HCT116 (cell line): ENCODE measurements at regions not wholly inside any gene's neighbourhood (a gene's known extent, or its start where the extent isn't known, plus 50 kb on each side); places are given as distances from the start of the nearest gene placed in this dataset.

Source experiments
- ATAC-seq: fragments of 200-7000 bp; cut with Tn5 transposase; 2 replicates; pipeline ENCODE4 v1.9.1; 2020; ENCODE audit warnings: mild to moderate bottlenecking, moderate library complexity
- BruUV-seq: library from RNA; stranded (reverse); fragments of 400-500 nt; replicated peaks from 2 replicates; lab custom pipeline; 2021; lab: Mats Ljungman, UMichigan
- CTCF ChIA-PET: fragments of 300-600 bp; sonication (Branson Sonifier 250); formaldehyde crosslinking; loops from one replicate; lab custom pipeline; 2021; ENCODE audit warnings: antibody characterized with exemption; lab: Charles Lee
- POLR2A ChIA-PET: fragments of 300-600, 350-600 bp; sonication (Branson Sonifier 250); formaldehyde crosslinking; loops from one replicate; lab custom pipeline; 2021; ENCODE audit warnings: antibody characterized with exemption; lab: Charles Lee
- RAD21 ChIA-PET, 2 experiments: fragments of 300-600 bp; sonication (Branson Sonifier 250); formaldehyde crosslinking; loops; one replicate each; lab custom pipeline; 2023; ENCODE audit warnings: low total read pairs in 2 of 2; ENCODE audit not compliant: uncharacterized antibody in 2 of 2, unreplicated experiment in 2 of 2, low non-redundant PET in 1 of 2; lab: Charles Lee
- DNase-seq: peaks from one replicate; pipeline ENCODE4 v3.0.0-alpha.2; 2010; ENCODE audit warnings: low read depth, low spot score
- H2AFZ ChIP-seq: fragments of 200-600 bp; shearing (Covaris generic), sonication (generic); 2 replicates; pipeline ENCODE4 v1.6.1; 2017; ENCODE audit warnings: low read depth, mixed run types, mixed read lengths, antibody characterized with exemption, low read length; ENCODE audit not compliant: poor library complexity, severe bottlenecking
- H3K27ac ChIP-seq: 2 replicates; pipeline ENCODE4 v1.5.1; 2012; ENCODE audit warnings: low read depth, low read length
- H3K27me3 ChIP-seq: fragments of 200-600 bp; sonication (generic); 2 replicates; pipeline ENCODE4 v1.6.1; 2016; ENCODE audit warnings: mixed run types, low read length, mixed read lengths; ENCODE audit not compliant: insufficient read depth
- H3K36me3 ChIP-seq, 2 experiments: fragments of 200-500 bp in 1 of 2; fragments of 200-600 bp in 1 of 2; sonication (Bioruptor generic) in 1 of 2; sonication (generic) in 1 of 2; 2 replicates each; pipeline versions ENCODE4 v1.5.1 to v1.6.1; 2014 to 2016; ENCODE audit warnings: low read length in 2 of 2, inconsistent platforms in 1 of 2, mixed read lengths in 1 of 2, mixed run types in 1 of 2; ENCODE audit not compliant: insufficient read depth in 2 of 2, control insufficient read depth in 1 of 2
- H3K4me1 ChIP-seq, 2 experiments: fragments of 200-600 bp in 1 of 2; sonication (generic) in 1 of 2; 2 replicates each; pipeline versions ENCODE4 v1.5.1 to v1.6.1; 2012 to 2017; ENCODE audit warnings: low read length in 2 of 2, inconsistent platforms in 1 of 2, mild to moderate bottlenecking in 1 of 2, mixed read lengths in 1 of 2, mixed run types in 1 of 2, moderate library complexity in 1 of 2; ENCODE audit not compliant: insufficient read depth in 2 of 2, control insufficient read depth in 1 of 2
- H3K4me2 ChIP-seq: fragments of 200-600 bp; sonication (generic); 2 replicates; pipeline ENCODE4 v1.6.1; 2017; ENCODE audit warnings: mixed run types, low read length, mixed read lengths
- H3K4me3 ChIP-seq, 2 experiments: fragments of 200-600 bp in 1 of 2; sonication (generic) in 1 of 2; replicated peaks in 1 of 2; 2 replicates each; pipeline ENCODE4 v1.5.1; 2011 to 2016; ENCODE audit warnings: low read length in 2 of 2, control low read depth in 1 of 2, low read depth in 1 of 2, mild to moderate bottlenecking in 1 of 2, mixed read lengths in 1 of 2, mixed run types in 1 of 2
- H3K79me2 ChIP-seq: fragments of 200-600 bp; sonication (generic); 2 replicates; pipeline ENCODE4 v1.6.1; 2017; ENCODE audit warnings: mild to moderate bottlenecking, mixed run types, low read length, moderate library complexity, mixed read lengths; ENCODE audit not compliant: insufficient read depth
- H3K9ac ChIP-seq: fragments of 200-600 bp; sonication (generic); 2 replicates; pipeline ENCODE4 v1.6.1; 2016; ENCODE audit warnings: low read length, mixed read lengths
- H3K9me2 ChIP-seq: fragments of 200-600 bp; sonication (generic), shearing (Covaris generic); 2 replicates; pipeline ENCODE4 v1.6.1; 2017; ENCODE audit warnings: mixed run types, mild to moderate bottlenecking, moderate library complexity; ENCODE audit not compliant: insufficient read depth
- H3K9me3 ChIP-seq, 2 experiments: fragments of 200-500 bp in 1 of 2; fragments of 200-600 bp in 1 of 2; sonication (Bioruptor generic) in 1 of 2; sonication (generic) in 1 of 2; 2 replicates each; pipeline ENCODE4 v1.6.1; 2014 to 2017; ENCODE audit warnings: low read length in 2 of 2, mixed read lengths in 2 of 2, inconsistent platforms in 1 of 2, low read depth in 1 of 2, mild to moderate bottlenecking in 1 of 2, mixed run types in 1 of 2, moderate library complexity in 1 of 2; ENCODE audit not compliant: control insufficient read depth in 1 of 2, insufficient read depth in 1 of 2
- H4K20me1 ChIP-seq: fragments of 200-600 bp; sonication (generic), shearing (Covaris generic); 2 replicates; pipeline ENCODE4 v1.6.1; 2017; ENCODE audit warnings: mixed run types, mild to moderate bottlenecking, moderate library complexity; ENCODE audit not compliant: insufficient read depth
- ATF3 ChIP-seq: IDR thresholded peaks from 2 replicates; pipeline ENCODE4 v1.6.1; 2012
- CEBPB ChIP-seq: IDR thresholded peaks from 2 replicates; pipeline ENCODE4 v1.6.1; 2012; ENCODE audit warnings: low read depth
- EGR1 ChIP-seq: IDR thresholded peaks from 2 replicates; pipeline ENCODE4 v1.6.1; 2012; ENCODE audit warnings: low read depth
- ELF1 ChIP-seq: IDR thresholded peaks from 2 replicates; pipeline ENCODE4 v1.6.1; 2012; ENCODE audit warnings: low read depth, borderline replicate concordance
- EZH2 ChIP-seq: fragments of 200-600 bp; sonication (generic); IDR thresholded peaks from 2 replicates; pipeline ENCODE4 v1.6.1; 2017; ENCODE audit warnings: antibody characterized with exemption, mixed run types
- EZH2phosphoT487 ChIP-seq: fragments of 200-600 bp; IDR thresholded peaks from 2 replicates; pipeline ENCODE4 v1.6.1; 2018; ENCODE audit warnings: antibody characterized with exemption, borderline replicate concordance
- JUND ChIP-seq: IDR thresholded peaks from 2 replicates; pipeline ENCODE4 v1.6.1; 2012
- MAX ChIP-seq: IDR thresholded peaks from 2 replicates; pipeline ENCODE4 v1.6.1; 2012
- POLR2A ChIP-seq: IDR thresholded peaks from 2 replicates; pipeline ENCODE4 v1.7.0; 2011; ENCODE audit warnings: borderline replicate concordance; ENCODE audit not compliant: insufficient read depth, insufficient read length; ENCODE audit errors: extremely low read depth
- POLR2AphosphoS5 ChIP-seq: IDR thresholded peaks from 2 replicates; pipeline ENCODE4 v1.6.1; 2011; ENCODE audit warnings: mild to moderate bottlenecking, low read depth, low read length, moderate library complexity
- RAD21 ChIP-seq: IDR thresholded peaks from 2 replicates; pipeline ENCODE4 v1.6.1; 2012; ENCODE audit warnings: low read depth, mild to moderate bottlenecking
- SIN3A ChIP-seq: IDR thresholded peaks from 2 replicates; pipeline ENCODE4 v1.6.1; 2012; ENCODE audit warnings: low read depth
- SP1 ChIP-seq: IDR thresholded peaks from 2 replicates; pipeline ENCODE4 v1.6.1; 2012; ENCODE audit warnings: low read depth
- SRF ChIP-seq: IDR thresholded peaks from 2 replicates; pipeline ENCODE4 v1.6.1; 2012; ENCODE audit warnings: low read depth
- TCF7L2 ChIP-seq: IDR thresholded peaks from 2 replicates; pipeline ENCODE4 v1.7.0; 2011; ENCODE audit warnings: borderline replicate concordance, inconsistent platforms; ENCODE audit not compliant: insufficient read depth, insufficient read length; ENCODE audit errors: extremely low read depth
- ZBTB33 ChIP-seq: IDR thresholded peaks from 2 replicates; pipeline ENCODE4 v1.6.1; 2011; ENCODE audit warnings: mild to moderate bottlenecking, low read length, moderate library complexity; ENCODE audit not compliant: insufficient replicate concordance; ENCODE audit errors: extremely low read depth
- ZFX ChIP-seq: fragments of 450-650 bp; IDR thresholded peaks from 2 replicates; pipeline ENCODE4 v1.6.1; 2017
- intact Hi-C: fragments of 100-400 bp; cut with micrococcal nuclease; formaldehyde crosslinking; loops from 2 replicates; pipeline ENCODE4 v1.10.0; 2022
- TF ChIP-seq, protein P1 (sequence below): IDR thresholded peaks from 2 replicates; pipeline ENCODE4 v1.6.1; 2012; ENCODE audit warnings: low read depth

DNA sequence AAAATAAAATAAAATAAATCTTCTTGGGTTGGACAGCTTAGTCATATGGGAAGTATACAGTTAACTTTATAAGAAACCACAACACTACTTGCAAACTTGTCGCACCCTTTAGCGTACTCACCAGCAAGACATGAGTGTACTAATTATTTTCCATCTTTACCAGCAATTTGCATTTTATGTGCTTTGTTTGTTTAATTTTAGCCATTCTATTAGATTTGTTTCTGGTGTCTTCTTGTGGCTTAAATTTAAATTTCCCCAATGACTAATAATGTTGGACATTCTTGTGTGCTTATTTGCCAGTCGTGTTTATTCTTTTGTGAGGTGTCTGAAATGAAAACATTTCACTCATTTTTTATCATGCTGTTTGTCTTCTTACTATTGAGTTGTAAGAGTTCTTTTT is 1172.2 kb upstream of the CITED2 start:
- no peaks in the 10 kb centered on the region for H3K79me2 ChIP-seq
- no peaks in the 10 kb centered on the region for H3K4me1 ChIP-seq
- ATAC-seq = no peak
- ChIA-PET RAD21 (no interaction called here), CTCF (no interaction called here), POLR2A (no interaction called here)
- H3K4me2 ChIP-seq = no peak overlapping the region
- no peak overlapping the region for H3K4me3 ChIP-seq
- no peaks in the 10 kb centered on the region for H4K20me1 ChIP-seq
- H2AFZ ChIP-seq = no peak overlapping the region
- BruUV-seq = no TSS peak
- TF ChIP-seq ELF1 (no peak), EZH2 (no peak), SIN3A (no peak), ZBTB33 (no peak), RAD21 (no peak), SP1 (no peak), TCF7L2 (no peak), EGR1 (no peak), ZFX (no peak)
- H3K27ac ChIP-seq = no peak overlapping the region
- no peaks in the 10 kb centered on the region for H3K9me3 ChIP-seq
- no peak overlapping the region for H3K9ac ChIP-seq
- no peaks in the 10 kb centered on the region for H3K36me3 ChIP-seq
- no peaks in the 10 kb centered on the region for H3K27me3 ChIP-seq
- no peak for DNase-seq
- intact Hi-C loops = no loop called here
- H3K9me2 ChIP-seq = no peaks in the 10 kb centered on the region

- H3K9ac ChIP-seq = no peak overlapping the region
- BruUV-seq = no TSS peak
- no peaks in the 10 kb centered on the region for H3K27me3 ChIP-seq
- ChIA-PET CTCF (no interaction called here), POLR2A (no interaction called here), RAD21 (no interaction called here)
- no peak for ATAC-seq
- no peak for DNase-seq
- intact Hi-C loops = no loop called here
- H3K36me3 ChIP-seq = no peaks in the 10 kb centered on the region
- no peaks in the 10 kb centered on the region for H4K20me1 ChIP-seq
- no peak overlapping the region for H3K27ac ChIP-seq
- H3K4me3 ChIP-seq = no peak overlapping the region
- TF ChIP-seq POLR2AphosphoS5 (no peak), SIN3A (no peak), TCF7L2 (no peak), CEBPB (no peak), JUND (no peak), ELF1 (no peak), RAD21 (no peak), POLR2A (no peak), ATF3 (no peak), EGR1 (no peak), MAX (no peak), EZH2phosphoT487 (no peak), SRF (no peak)
- TF ChIP-seq, protein P1, sequence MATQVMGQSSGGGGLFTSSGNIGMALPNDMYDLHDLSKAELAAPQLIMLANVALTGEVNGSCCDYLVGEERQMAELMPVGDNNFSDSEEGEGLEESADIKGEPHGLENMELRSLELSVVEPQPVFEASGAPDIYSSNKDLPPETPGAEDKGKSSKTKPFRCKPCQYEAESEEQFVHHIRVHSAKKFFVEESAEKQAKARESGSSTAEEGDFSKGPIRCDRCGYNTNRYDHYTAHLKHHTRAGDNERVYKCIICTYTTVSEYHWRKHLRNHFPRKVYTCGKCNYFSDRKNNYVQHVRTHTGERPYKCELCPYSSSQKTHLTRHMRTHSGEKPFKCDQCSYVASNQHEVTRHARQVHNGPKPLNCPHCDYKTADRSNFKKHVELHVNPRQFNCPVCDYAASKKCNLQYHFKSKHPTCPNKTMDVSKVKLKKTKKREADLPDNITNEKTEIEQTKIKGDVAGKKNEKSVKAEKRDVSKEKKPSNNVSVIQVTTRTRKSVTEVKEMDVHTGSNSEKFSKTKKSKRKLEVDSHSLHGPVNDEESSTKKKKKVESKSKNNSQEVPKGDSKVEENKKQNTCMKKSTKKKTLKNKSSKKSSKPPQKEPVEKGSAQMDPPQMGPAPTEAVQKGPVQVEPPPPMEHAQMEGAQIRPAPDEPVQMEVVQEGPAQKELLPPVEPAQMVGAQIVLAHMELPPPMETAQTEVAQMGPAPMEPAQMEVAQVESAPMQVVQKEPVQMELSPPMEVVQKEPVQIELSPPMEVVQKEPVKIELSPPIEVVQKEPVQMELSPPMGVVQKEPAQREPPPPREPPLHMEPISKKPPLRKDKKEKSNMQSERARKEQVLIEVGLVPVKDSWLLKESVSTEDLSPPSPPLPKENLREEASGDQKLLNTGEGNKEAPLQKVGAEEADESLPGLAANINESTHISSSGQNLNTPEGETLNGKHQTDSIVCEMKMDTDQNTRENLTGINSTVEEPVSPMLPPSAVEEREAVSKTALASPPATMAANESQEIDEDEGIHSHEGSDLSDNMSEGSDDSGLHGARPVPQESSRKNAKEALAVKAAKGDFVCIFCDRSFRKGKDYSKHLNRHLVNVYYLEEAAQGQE = no peak
- no peaks in the 10 kb centered on the region for H3K4me1 ChIP-seq
- H3K9me2 ChIP-seq = no peaks in the 10 kb centered on the region
- no peak overlapping the region for H3K4me2 ChIP-seq
- no peak overlapping the region for H2AFZ ChIP-seq
- no peaks in the 10 kb centered on the region for H3K79me2 ChIP-seq
- no peaks in the 10 kb centered on the region for H3K9me3 ChIP-seq
Measured at GRCh38 chr6:140544431-140544830, 1170.0 kb upstream of the CITED2 start.
